T follicular helper cell (primary cell): ENCODE measurements at regions not wholly inside any gene's neighbourhood (a gene's known extent, or its start where the extent isn't known, plus 50 kb on each side); places are given as distances from the start of the nearest gene placed in this dataset.

Experiments used
- DNase-seq: peaks from one replicate; pipeline ENCODE4 v3.0.0-alpha.2; 2020; ENCODE audit warnings: low read depth

GRCh38 chr3:46113608-46114007 lies 86.3 kb upstream of the XCR1 start:
- no peak for DNase-seq

- DNase-seq: no peak
Observed at GRCh38 chr3:46112984-46113383, 85.7 kb upstream of the XCR1 start.

- no peak for DNase-seq
Observed at GRCh38 chr3:46112296-46112695, 85.0 kb upstream of the XCR1 start.

- DNase-seq: no peak
Observed at GRCh38 chr3:46110701-46111493, 83.6 kb upstream of the XCR1 start.

GRCh38 chr3:46107682-46108081 lies 80.4 kb upstream of the XCR1 start:
- no peak for DNase-seq

GRCh38 chr3:46105306-46105919 lies 78.1 kb upstream of the XCR1 start:
- DNase-seq: no peak

- no peak for DNase-seq
Observed at GRCh38 chr3:46104706-46105105, 77.4 kb upstream of the XCR1 start.

- no peak for DNase-seq
Observed at GRCh38 chr3:46102780-46103130, 75.5 kb upstream of the XCR1 start.

- DNase-seq: no peak
Observed at GRCh38 chr3:46102059-46102779, 74.9 kb upstream of the XCR1 start.

GRCh38 chr3:46100812-46101211 lies 73.5 kb upstream of the XCR1 start:
- DNase-seq: no peak

- DNase-seq: no peak
Observed at GRCh38 chr3:46098319-46098761, 71.1 kb upstream of the XCR1 start.

- DNase-seq: no peak
Observed at GRCh38 chr3:46097691-46098241, 70.5 kb upstream of the XCR1 start.

- no peak for DNase-seq
Observed at GRCh38 chr3:46096781-46097180, 69.5 kb upstream of the XCR1 start.

- DNase-seq: no peak
Observed at GRCh38 chr3:46096336-46096735, 69.1 kb upstream of the XCR1 start.

GRCh38 chr3:46095307-46095706 lies 68.0 kb upstream of the XCR1 start:
- DNase-seq: no peak

- DNase-seq: no peak
Observed at GRCh38 chr3:46094506-46094905, 67.2 kb upstream of the XCR1 start.

GRCh38 chr3:46093966-46094365 lies 66.7 kb upstream of the XCR1 start:
- DNase-seq: no peak

GRCh38 chr3:46093327-46093942 lies 66.2 kb upstream of the XCR1 start:
- no peak for DNase-seq

- no peak for DNase-seq
Observed at GRCh38 chr3:46092702-46093080, 65.4 kb upstream of the XCR1 start.

GRCh38 chr3:46091741-46092701 lies 64.7 kb upstream of the XCR1 start:
- no peak for DNase-seq

- DNase-seq: no peak
Observed at GRCh38 chr3:46091046-46091445, 63.8 kb upstream of the XCR1 start.
